Esophagus squamous epithelium (tissue), 5 donors: ENCODE measurements at regions not wholly inside any gene's neighbourhood (a gene's known extent, or its start where the extent isn't known, plus 50 kb on each side); places are given as distances from the start of the nearest gene placed in this dataset.

Experiments
- DNase-seq: peaks from one replicate; lab custom pipeline; 2025; lab: John Stamatoyannopoulos, UW
- H3K27ac ChIP-seq, 4 donors: fragments of 200-600 bp; sonication (generic); one replicate each; pipeline ENCODE4 v1.5.1; 2016 to 2019; ENCODE audit warnings: mild to moderate bottlenecking in 1 of 4
- H3K27me3 ChIP-seq, 4 donors: fragments of 200-600 bp; sonication (generic); 1 replicate in 3 of 4; 2 replicates in 1 of 4; pipeline versions ENCODE4 v1.5.1 to v1.6.0; 2017 to 2021; ENCODE audit warnings: antibody characterized with exemption in 1 of 4
- H3K36me3 ChIP-seq, 3 donors: fragments of 200-600 bp; sonication (generic); one replicate each; pipeline ENCODE4 v1.5.1; 2016 to 2019
- H3K4me1 ChIP-seq, 3 donors: fragments of 200-600 bp; sonication (generic); one replicate each; pipeline ENCODE4 v1.5.1; 2017 to 2019
- H3K4me3 ChIP-seq, 4 donors: fragments of 200-600 bp; sonication (generic); 1 replicate in 3 of 4; 2 replicates in 1 of 4; pipeline ENCODE4 v1.5.1; 2016 to 2019; ENCODE audit warnings: mild to moderate bottlenecking in 2 of 4, moderate library complexity in 1 of 4
- H3K9me3 ChIP-seq, 3 donors: fragments of 200-600 bp; sonication (generic); one replicate each; pipeline ENCODE4 v1.5.1; 2016 to 2019
- CTCF ChIP-seq, 6 experiments: fragments of 450-650 bp in 4 of 6; fragments of 200-600 bp in 2 of 6; sonication (generic) in 2 of 6; IDR thresholded peaks; one replicate each; pipeline ENCODE4 v1.5.1; 2016 to 2019; ENCODE audit warnings: antibody characterized with exemption in 6 of 6, mild to moderate bottlenecking in 4 of 6, moderate library complexity in 4 of 6
- POLR2A ChIP-seq, 4 donors: fragments of 450-650 bp; IDR thresholded peaks; one replicate each; pipeline ENCODE4 v1.6.1; 2017; ENCODE audit warnings: antibody characterized with exemption in 4 of 4, mild to moderate bottlenecking in 4 of 4, moderate library complexity in 3 of 4
- WGBS, 2 donors: methylation state at CpG; one replicate each; pipeline ENCODE4 v1.1.5; 2018; 5-methylcytosine and 5-hydroxymethylcytosine counted together
- intact Hi-C: fragments of 100-400 bp; cut with DNase I; formaldehyde crosslinking; loops from one replicate; pipeline ENCODE4 v1.15.0; 2022
- donor health status: DM: yes; HTN: yes; CAD: no.

DNA sequence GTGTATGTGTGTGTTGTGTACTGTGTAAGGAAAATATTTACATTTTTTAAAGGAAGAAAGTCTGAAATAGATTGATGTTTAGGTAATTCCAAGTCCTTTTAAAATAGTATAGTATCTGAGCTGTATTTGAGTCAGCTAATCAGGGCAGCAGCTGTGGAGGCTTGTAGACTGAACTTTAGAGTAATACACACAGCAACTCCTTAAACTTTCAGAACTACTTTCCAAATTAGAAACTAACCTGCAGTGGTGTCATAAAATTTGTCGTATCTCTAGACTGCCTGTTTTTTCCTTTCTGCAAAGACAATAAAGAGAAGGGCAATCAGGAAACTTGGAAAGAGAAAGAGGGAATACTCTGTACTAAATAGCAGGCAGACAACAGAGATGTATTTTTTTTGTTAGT, 391.0 kb upstream of the AZI2 start:
- WGBS, 2 donors = 81 to 90% methylated on average over 1 of the region's 1 CpG
- Histone ChIP-seq H3K4me3 (no peak overlapping the region), H3K27me3 (no peaks in the 10 kb centered on the region), H3K36me3 (no peaks in the 10 kb centered on the region), H3K4me1 (no peaks in the 10 kb centered on the region), H3K27ac (no peak overlapping the region), H3K9me3 (no peaks in the 10 kb centered on the region)
- intact Hi-C loops = no loop called here
- no peak for DNase-seq
- no peak for TF ChIP-seq POLR2A (IDR thresholded peaks at IDR 0.05)
- no peak for TF ChIP-seq CTCF (IDR thresholded peaks at IDR 0.05)

GRCh38 chr3:28743271-28743670, 394.6 kb upstream of the AZI2 start:
- H3K4me3 ChIP-seq = no peak overlapping the region
- peaks cover 0 to 10% (median 0%) of the 10 kb centered on the region in 3 donors for H3K4me1 ChIP-seq
- TF ChIP-seq CTCF (IDR thresholded peaks at IDR 0.05) (no peak), POLR2A (IDR thresholded peaks at IDR 0.05) (no peak)
- H3K27me3 ChIP-seq = no peaks in the 10 kb centered on the region
- intact Hi-C loops = no loop called here
- H3K9me3 ChIP-seq = no peaks in the 10 kb centered on the region
- WGBS, 2 donors = 90 to 92% methylated on average over 2 of the region's 2 CpGs
- no peak for DNase-seq
- no peak overlapping the region for H3K27ac ChIP-seq
- H3K36me3 ChIP-seq = no peaks in the 10 kb centered on the region

GRCh38 chr3:28743831-28744230, 395.2 kb upstream of the AZI2 start:
- H3K9me3 ChIP-seq = no peaks in the 10 kb centered on the region
- intact Hi-C loops = no loop called here
- H3K27ac ChIP-seq = no peak overlapping the region
- no peak for TF ChIP-seq CTCF (IDR thresholded peaks at IDR 0.05)
- TF ChIP-seq POLR2A (IDR thresholded peaks at IDR 0.05) = no peak
- H3K27me3 ChIP-seq = no peaks in the 10 kb centered on the region
- 42 to 49% methylated on average over 4 of the region's 4 CpGs for WGBS, 2 donors
- H3K36me3 ChIP-seq = no peaks in the 10 kb centered on the region
- DNase-seq = no peak
- peaks cover 0 to 10% (median 0%) of the 10 kb centered on the region in 3 donors for H3K4me1 ChIP-seq
- H3K4me3 ChIP-seq = no peak overlapping the region

DNA sequence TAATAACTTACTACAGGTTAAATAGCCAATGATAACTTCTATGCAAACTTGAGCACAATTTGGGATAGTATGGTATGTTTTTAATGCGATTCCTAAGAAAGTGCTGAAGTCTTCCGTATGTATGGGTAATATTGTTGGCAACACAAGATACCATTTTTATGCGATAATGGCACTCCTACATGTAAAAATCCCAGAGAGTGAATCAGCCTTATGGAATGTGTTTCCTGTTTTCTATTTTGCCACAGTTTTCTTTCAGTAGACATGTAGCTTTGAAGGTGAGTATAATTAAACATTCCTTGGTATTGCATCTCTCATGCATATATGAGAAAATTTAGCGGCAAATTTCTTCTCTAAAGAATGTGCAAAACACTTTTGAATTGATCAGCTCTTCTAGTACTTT, 396.8 kb upstream of the AZI2 start:
- intact Hi-C loops = no loop called here
- Histone ChIP-seq H3K36me3 (no peaks in the 10 kb centered on the region), H3K27ac (no peak overlapping the region), H3K4me3 (no peak overlapping the region), H3K4me1 (peaks cover 0 to 10% (median 0%) of the 10 kb centered on the region in 3 donors), H3K9me3 (no peaks in the 10 kb centered on the region), H3K27me3 (no peaks in the 10 kb centered on the region)
- no peak for DNase-seq
- WGBS, 2 donors = 49 to 71% methylated on average over 4 of the region's 4 CpGs
- no peak for TF ChIP-seq POLR2A (IDR thresholded peaks at IDR 0.05)
- no peak for TF ChIP-seq CTCF (IDR thresholded peaks at IDR 0.05)

DNA sequence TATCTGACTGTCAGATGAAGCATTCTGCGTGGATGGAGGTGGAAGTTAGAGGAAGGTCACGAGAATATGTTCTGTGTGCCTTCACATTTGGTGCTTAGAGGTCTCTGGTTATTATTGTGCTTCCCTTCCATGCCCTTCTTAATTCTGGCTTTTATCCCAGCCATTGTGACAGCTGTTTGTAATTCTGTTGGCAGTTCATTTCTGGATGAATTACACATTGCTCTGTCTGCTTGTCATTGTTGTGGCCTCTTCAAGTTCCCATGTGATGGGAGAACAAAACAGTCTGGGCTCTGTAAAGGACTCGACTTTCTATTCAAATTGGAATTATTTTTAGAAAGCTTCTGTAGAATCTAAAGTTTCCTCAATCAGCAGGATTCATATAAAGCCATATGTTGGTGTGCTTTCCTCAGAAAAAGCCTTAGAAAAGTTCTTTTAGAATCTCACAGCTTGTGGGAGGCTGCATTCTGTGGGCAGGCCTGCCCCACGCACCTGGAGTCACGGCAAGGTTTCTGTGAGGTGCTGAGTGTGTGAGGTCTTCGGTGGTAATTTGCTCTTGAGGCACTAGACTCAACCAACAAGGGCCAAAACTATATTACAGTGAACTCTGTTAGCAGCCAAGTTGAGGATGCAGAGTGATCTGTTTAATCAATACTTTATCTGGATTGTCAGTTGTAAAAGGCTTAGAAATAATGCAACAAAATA, 397.4 kb upstream of the AZI2 start:
- no peak for DNase-seq
- H3K27ac ChIP-seq = no peak overlapping the region
- WGBS, 2 donors = 63 to 65% methylated on average over 6 of the region's 6 CpGs

More for the DNA sequence above, 397.4 kb upstream of the AZI2 start:
- Histone ChIP-seq H3K9me3 (peaks cover 0 to 4% (median 0%) of the 10 kb centered on the region in 3 donors), H3K36me3 (no peaks in the 10 kb centered on the region), H3K27me3 (no peaks in the 10 kb centered on the region), H3K4me1 (peaks cover 0 to 10% (median 0%) of the 10 kb centered on the region in 3 donors), H3K4me3 (no peak overlapping the region)
- intact Hi-C loops = no loop called here
- TF ChIP-seq POLR2A (IDR thresholded peaks at IDR 0.05) (no peak), CTCF (IDR thresholded peaks at IDR 0.05) (no peak)
